Adrenal gland (tissue), 9 donors: ENCODE measurements at regions not wholly inside any gene's neighbourhood (a gene's known extent, or its start where the extent isn't known, plus 50 kb on each side); places are given as distances from the start of the nearest gene placed in this dataset.

Experiments used
- DNase-seq, 7 donors: peaks; one replicate each; pipeline ENCODE4 v3.0.0-alpha.2; 2019 to 2020
- H3K27ac ChIP-seq, 5 donors: fragments of 200-600 bp; sonication (generic) in 4 of 5; 1 replicate in 3 of 5; 2 replicates in 2 of 5; pipeline versions ENCODE4 v1.5.1 to v1.8.0; 2016 to 2020; ENCODE audit warnings: mild to moderate bottlenecking in 1 of 5
- H3K27me3 ChIP-seq: fragments of 200-600 bp; 2 replicates; pipeline ENCODE4 v1.8.0; 2021
- H3K36me3 ChIP-seq, 2 donors: fragments of 200-600 bp; replicated peaks in 1 of 2; 1 replicate in 1 of 2; 2 replicates in 1 of 2; pipeline versions ENCODE4 v1.5.1 to v1.8.0; 2018 to 2022
- H3K4me1 ChIP-seq, 2 donors: fragments of 200-600 bp; replicated peaks in 1 of 2; 1 replicate in 1 of 2; 2 replicates in 1 of 2; pipeline versions ENCODE4 v1.5.1 to v1.8.0; 2018 to 2021
- H3K4me3 ChIP-seq, 4 donors: fragments of 200-600 bp; sonication (generic) in 3 of 4; one replicate each; pipeline ENCODE4 v1.5.1; 2016 to 2018
- H3K9me3 ChIP-seq, 3 donors: fragments of 200-600 bp; sonication (generic) in 1 of 3; replicated peaks in 1 of 3; 1 replicate in 2 of 3; 2 replicates in 1 of 3; pipeline versions ENCODE4 v1.5.1 to v1.8.0; 2016 to 2021
- POLR2A ChIP-seq, 2 donors: fragments of 450-650 bp; IDR thresholded peaks; one replicate each; pipeline ENCODE4 v1.6.1; 2017; ENCODE audit warnings: antibody characterized with exemption in 2 of 2, mild to moderate bottlenecking in 2 of 2, moderate library complexity in 1 of 2
- WGBS, 4 donors: extraction: QIAGEN DNeasy Blood & Tissue Kit in 2 of 4; methylation state at CpG; one replicate each; pipeline versions ENCODE4 v1.1.5 to v1.1.7; 2013 to 2017; 5-methylcytosine and 5-hydroxymethylcytosine counted together
- intact Hi-C, 2 donors: fragments of 100-400 bp; cut with DNase I; formaldehyde crosslinking; loops; one replicate each; pipeline versions ENCODE4 v1.14.1 to v1.15.0; 2022 to 2023
- TF ChIP-seq, protein P1 (sequence below), 6 experiments: fragments of 450-650 bp in 4 of 6; fragments of 200-600 bp in 2 of 6; sonication (generic) in 1 of 6; IDR thresholded peaks; 1 replicate in 5 of 6; 2 replicates in 1 of 6; pipeline versions ENCODE4 v1.5.1 to v1.8.0; 2016 to 2021; ENCODE audit warnings: antibody characterized with exemption in 6 of 6, mild to moderate bottlenecking in 2 of 6, moderate library complexity in 1 of 6
- donor health status: healthy with polysubstance abuse.
- donor health status: Bipolar disorder and iron deficiency.
- donor health status: DM: yes; HTN: yes; CAD: no.
- donor health status: DM: no; HTN: no; CAD: no.
- donor health status: DM: no; HTN: no; CAD: no.

DNA sequence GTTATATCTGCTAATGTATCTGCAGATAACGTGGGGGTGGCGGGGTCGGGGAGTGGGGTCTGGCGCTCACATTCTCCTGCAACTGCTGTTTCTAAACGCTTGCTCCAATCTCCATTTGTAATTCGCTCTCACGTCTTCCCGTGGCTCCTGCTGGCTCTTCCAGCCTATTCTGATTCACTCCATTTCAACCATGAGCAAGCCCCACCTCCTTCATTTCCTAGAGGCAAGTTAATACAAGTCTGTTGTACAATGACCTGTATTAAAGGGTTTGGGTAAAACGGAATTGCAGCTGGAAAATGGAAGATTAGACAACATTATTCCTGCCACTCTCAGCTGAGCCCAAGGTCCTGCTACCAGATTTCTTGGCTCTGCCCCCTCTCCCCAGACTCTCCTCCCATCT, 132.3 kb downstream of the CSNK2A3 start:
- no peak for DNase-seq

DNA sequence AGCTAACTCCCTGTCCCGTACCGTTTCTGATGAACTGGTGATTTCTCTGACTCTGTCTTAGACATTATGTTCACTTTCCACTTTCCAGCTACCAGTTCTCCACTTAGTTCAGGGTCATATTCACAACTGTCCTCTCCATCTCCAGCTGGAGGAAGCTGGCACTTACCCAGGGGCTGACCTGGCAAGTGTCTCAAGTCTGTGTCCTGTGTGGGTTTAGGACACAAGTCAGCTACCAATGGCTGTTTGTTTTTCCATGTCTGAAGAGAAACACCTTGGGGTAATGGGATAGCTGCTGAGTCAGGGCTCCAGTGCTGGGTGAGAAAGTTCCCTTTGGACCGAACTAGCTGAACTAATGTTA, 134.4 kb downstream of the CSNK2A3 start:
- DNase-seq = peak in 3 of 7 donors; percentile 12 to 29 (median 13)
- WGBS, 4 donors = 48 to 65% (median 56%) methylated on average over 3 of the region's 3 CpGs
- intact Hi-C loops = no loop called here
- no peak for TF ChIP-seq POLR2A (IDR thresholded peaks at IDR 0.05)
- TF ChIP-seq, protein P1, sequence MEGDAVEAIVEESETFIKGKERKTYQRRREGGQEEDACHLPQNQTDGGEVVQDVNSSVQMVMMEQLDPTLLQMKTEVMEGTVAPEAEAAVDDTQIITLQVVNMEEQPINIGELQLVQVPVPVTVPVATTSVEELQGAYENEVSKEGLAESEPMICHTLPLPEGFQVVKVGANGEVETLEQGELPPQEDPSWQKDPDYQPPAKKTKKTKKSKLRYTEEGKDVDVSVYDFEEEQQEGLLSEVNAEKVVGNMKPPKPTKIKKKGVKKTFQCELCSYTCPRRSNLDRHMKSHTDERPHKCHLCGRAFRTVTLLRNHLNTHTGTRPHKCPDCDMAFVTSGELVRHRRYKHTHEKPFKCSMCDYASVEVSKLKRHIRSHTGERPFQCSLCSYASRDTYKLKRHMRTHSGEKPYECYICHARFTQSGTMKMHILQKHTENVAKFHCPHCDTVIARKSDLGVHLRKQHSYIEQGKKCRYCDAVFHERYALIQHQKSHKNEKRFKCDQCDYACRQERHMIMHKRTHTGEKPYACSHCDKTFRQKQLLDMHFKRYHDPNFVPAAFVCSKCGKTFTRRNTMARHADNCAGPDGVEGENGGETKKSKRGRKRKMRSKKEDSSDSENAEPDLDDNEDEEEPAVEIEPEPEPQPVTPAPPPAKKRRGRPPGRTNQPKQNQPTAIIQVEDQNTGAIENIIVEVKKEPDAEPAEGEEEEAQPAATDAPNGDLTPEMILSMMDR (IDR thresholded peaks at IDR 0.05) = no peak
- Histone ChIP-seq H3K4me3 (no peak overlapping the region), H3K27me3 (no peaks in the 10 kb centered on the region), H3K27ac (no peak overlapping the region), H3K36me3 (no peaks in the 10 kb centered on the region), H3K9me3 (no peaks in the 10 kb centered on the region), H3K4me1 (no peaks in the 10 kb centered on the region)

More for the DNA sequence above, 132.3 kb downstream of the CSNK2A3 start:
- WGBS, 4 donors = 73 to 83% (median 79%) methylated on average over 9 of the region's 9 CpGs
- Histone ChIP-seq H3K27me3 (no peaks in the 10 kb centered on the region), H3K4me1 (no peaks in the 10 kb centered on the region), H3K9me3 (no peaks in the 10 kb centered on the region), H3K36me3 (no peaks in the 10 kb centered on the region), H3K27ac (no peak overlapping the region), H3K4me3 (no peak overlapping the region)
- intact Hi-C loops = no loop called here
- TF ChIP-seq, protein P1 (IDR thresholded peaks at IDR 0.05) = no peak

DNA sequence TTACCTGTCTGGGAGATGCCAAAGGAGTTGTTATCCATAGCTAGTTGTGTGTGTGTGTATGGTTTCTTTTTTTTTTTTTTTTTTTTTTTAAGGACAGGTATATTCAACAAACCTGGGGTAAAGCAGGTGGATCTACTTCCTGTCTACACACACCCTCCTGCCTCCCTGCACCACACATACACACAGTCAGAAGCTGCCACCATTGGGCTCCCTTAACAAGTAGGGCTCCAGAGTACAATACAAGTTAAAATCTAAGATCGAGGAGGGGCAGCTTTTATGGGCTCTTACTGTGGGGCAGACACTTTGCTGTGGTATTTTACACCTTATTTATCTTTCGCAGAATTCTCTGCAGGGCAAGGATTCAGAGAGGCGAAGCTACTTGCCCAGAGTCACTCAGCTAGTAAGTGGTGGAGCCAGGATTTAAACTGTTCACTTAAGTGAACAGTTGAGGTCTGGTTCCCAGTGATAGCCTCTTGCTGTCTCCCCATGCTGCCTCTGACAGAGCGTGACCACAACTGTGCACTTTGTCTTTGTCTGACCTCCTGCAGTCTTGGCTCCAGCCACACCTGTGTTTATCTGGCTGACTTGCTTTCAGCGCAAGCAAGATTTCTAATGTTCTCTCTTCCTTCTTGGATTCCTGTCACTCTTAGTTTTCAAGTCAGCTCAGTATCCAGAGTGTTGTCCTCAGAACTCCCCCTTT, 135.0 kb downstream of the CSNK2A3 start:
- no peaks in the 10 kb centered on the region for H3K9me3 ChIP-seq
- 79 to 89% (median 88%) methylated on average over 5 of the region's 5 CpGs for WGBS, 4 donors
- no peaks in the 10 kb centered on the region for H3K27me3 ChIP-seq
- H3K4me1 ChIP-seq = no peaks in the 10 kb centered on the region
- H3K36me3 ChIP-seq = no peaks in the 10 kb centered on the region
- no peak for DNase-seq
- H3K27ac ChIP-seq = no peak overlapping the region
- no peak for TF ChIP-seq POLR2A (IDR thresholded peaks at IDR 0.05)
- TF ChIP-seq, protein P1 (IDR thresholded peaks at IDR 0.05) = no peak
- intact Hi-C loops = no loop called here
- H3K4me3 ChIP-seq = no peak overlapping the region

DNA sequence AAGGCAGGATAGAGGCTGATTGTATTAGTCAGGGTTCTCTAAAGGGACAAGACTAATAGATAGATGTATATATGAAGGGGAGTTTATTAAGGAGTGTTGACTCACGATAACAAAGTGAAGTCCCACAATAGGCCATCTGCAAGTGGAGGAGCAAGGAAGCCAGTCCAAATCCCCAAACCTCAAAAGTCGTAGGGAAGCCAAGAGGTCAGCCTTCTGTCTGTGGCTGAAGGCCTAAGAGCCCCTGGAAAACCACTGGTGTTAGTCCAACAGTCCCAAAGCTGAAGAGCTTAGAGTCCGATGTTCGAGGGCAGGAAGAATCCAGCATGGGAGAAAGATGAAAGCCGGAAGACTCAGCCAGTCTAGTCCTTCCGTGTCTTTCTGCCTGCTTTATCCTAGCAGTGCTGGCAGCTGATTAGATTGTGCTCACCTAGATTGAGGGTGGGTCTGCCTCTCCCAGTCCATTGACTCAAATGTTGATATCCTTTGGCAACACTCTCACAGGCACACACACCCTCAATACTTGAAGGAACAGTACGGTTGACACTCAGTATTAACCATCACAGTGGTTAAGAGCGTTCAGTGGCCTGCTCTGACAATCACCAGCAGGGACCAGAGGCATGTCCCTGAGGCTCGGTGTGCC, 135.6 kb downstream of the CSNK2A3 start:
- Histone ChIP-seq H3K27ac (no peak overlapping the region), H3K4me3 (no peak overlapping the region), H3K27me3 (no peaks in the 10 kb centered on the region), H3K36me3 (no peaks in the 10 kb centered on the region), H3K9me3 (no peaks in the 10 kb centered on the region), H3K4me1 (no peaks in the 10 kb centered on the region)
- TF ChIP-seq, protein P1 (IDR thresholded peaks at IDR 0.05) = no peak
- no peak for TF ChIP-seq POLR2A (IDR thresholded peaks at IDR 0.05)
- intact Hi-C loops = no loop called here
- 85 to 95% (median 89%) methylated on average over 8 to 9 of the region's 9 CpGs for WGBS, 4 donors
- DNase-seq = no peak
